ENCODE measurements at regions not wholly inside any gene's neighbourhood (a gene's known extent, or its start where the extent isn't known, plus 50 kb on each side); places are given as distances from the start of the nearest gene placed in this dataset.
"Not testable (repeated sequence)": the region's sequence is repeated elsewhere in the genome, so short reads cannot be mapped to it uniquely, and the experiment has no call there.

DNA sequence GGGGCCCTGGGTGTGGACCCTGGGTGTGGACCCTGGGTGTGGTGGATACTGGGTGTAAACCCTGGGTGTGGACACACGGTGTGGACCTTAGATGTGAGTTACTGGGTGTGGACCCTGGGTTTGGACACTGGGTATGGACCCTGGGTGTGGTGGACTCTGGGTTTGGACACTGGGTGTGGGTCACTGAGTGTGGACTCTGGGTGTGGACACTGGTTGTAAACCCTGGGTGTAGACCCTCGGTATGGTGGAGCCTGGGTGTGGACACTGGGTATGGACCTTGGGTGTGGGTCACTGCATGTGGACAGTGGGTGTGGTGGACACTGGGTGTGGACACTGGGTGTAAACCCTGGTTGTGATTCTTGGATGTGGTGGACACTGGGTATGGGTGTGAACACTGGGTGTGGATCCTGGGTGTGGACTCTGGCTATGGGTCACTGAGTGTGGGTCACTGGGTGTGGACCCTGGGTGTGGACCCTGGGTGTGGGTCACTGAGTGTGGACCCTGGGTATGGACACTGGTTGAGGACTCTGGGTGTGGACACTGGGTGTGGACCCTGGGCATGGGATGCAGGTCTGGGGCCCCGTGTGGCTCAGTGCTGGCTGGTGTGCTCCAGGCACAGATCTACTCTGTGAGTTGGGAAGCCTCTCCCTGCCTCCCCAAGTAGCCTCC is 356.2 kb downstream of the GLRX3 start:
- no peak for DNase-seq

DNA sequence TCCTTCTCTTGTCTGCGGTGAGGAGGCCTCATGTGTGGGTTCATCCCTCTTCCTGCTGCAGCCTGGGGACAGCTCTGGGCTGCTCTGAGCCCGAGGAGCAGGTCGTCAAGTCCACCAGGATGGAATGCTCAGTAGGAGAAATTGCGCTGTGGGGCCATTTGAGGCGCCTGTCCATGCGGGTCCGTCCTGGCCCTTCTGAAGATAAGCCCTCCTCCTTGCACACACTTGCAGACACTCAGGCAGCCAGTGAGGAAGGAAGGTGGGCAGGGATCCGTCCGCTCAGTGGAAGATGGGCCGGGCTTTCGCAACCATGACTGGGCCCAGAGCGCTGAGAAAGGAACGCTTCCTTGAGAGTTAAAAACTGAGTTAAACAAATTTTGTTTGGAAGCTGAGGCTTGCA is 356.8 kb downstream of the GLRX3 start:
- DNase-seq = no peak

DNA sequence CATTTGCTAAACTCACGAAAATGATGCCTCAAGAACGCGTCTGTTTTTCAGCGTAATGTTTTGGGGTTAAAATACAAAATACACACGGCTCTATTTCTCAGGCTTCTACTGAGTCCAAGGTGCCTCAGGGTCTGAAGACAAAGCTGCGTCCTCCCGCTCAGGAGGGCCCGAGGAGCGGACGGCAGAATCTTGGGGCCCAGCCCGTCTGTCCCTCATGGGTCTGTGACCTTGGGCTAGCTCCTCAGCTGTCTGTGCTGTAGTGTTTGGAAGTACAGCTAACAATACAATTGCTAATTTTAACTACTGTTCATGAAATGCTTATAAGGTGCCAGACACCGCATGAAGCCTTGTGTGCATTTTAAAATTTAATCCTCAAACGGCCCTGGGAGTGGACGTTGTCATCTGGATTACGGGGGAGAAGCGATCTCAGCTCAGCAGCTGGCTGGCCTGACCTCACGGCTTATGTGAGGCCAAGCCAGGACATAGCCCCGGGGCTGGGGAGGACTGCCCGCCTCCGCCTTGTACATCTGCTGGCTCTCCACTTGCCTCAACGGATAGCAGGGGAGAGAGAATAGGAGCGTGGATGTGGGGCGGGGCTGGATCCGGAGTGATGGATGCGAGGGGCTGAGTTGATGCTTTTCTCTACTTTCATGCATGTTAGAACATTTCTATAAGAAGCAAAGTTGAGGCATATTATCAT is 357.4 kb downstream of the GLRX3 start:
- DNase-seq = no peak

DNA sequence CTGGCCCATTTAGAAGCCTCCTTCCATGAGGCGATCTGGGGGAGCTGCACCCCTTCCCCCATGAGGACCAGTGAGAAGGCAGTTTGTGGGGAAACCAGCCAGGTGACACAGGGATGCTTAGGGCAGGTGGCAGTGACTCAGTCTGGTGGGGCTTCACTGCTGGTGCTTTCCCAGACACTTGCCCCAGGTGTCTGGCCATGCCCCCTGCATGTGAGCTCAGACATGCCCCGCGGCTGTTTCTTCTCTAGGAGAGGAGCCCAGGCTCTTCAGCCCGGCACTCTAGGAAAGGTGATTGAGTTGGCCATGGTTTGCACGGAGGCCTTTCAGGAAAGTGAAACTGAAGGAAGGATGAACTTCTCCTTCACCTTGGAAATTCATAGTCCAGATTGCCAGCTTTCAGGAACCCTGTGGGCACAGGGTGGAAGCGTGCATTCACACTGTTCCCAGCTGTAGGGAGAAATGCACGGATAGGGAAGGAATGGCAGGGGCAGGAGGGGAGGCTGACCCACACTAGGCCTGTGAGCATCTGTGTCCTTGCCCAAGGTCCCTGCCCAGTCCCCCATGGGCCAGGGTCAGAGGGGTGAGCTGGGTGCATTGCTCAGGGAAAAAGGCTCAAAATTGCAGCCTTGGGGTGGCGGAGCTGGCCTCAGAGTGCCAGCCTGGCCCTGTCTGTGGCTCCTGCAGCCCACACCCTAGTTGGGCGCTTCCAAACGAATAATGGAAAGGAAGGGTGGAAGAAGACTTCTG is 359.1 kb downstream of the GLRX3 start:
- no peak for DNase-seq

DNA sequence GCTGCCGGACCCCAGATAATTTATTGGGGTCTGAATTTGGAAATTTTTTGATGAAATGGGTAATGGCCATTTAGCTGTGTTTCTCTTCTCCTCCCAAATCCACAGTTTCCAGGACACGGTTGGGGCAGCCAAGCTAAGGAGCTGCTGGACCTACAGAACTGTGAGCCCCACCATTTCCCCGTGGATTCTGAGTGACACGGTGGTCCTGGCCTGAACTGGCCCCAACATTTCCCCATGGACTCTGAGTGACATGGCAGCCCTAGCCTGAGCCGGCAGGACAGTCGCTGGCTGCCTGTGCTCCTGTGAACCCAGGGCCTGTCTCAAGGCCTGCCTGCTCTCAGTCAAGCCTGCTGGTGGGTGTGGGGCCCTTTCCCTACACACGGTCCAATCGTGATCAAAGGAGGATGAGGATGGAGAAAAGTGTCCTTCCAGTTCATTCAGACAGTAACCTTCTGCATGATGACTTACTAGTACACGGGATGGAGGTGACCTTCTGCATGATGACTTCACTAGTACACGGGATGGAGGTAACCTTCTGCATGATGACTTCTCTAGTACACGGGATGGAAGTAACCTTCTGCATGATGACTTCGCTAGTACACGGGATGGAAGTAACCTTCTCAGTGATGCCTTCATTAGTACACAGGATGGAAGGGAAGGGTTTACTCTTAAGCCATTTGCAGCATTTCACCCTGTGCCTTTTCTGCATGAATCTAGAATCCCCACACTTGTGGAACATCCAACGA is 359.9 kb downstream of the GLRX3 start:
- no peak for DNase-seq

DNA sequence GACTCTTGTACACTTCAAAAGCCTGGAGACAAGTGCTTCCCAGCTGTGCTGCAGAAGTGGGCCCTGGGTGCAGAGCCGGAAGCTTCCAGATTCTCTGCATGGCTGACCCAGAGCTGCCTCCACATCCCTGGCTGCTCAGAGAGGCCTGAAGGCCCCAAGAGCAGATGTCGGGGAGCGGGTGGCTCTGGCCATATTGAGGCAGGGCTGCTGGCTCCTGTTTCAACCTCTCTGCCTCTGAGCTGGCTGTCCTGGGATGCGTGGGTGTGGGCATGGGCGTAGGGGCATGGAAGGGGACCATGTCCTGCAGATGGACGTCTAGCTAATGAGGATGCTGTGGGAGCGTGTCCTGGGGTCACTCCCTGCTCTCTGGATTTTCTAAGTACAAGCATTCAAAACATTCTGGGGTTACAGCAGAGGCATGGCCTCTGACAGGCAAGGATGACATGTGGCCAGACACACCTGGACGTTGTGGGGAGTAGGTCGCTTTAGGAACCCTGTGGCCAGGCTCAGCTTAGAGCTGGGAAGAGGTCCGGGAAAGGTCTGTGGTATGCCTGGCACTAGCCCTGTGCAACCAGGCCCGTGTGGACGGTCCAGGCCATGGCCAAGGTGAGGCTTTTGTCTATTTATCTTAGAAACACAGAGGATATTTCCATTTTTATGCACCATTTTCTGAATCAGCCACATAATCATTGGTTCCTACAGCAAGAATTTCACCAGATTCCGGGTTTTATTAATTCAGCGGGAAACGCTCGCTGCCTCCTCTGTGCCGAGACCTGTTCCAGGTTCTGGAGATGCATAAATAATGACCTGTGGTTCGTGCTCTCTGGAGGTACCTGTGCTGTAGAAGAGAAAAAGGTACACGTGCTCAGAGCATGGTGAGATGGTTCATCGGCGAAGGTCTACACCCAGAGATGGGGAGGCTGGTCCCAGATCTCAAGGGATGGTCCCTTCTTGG is 361.1 kb downstream of the GLRX3 start:
- no peak for DNase-seq

DNA sequence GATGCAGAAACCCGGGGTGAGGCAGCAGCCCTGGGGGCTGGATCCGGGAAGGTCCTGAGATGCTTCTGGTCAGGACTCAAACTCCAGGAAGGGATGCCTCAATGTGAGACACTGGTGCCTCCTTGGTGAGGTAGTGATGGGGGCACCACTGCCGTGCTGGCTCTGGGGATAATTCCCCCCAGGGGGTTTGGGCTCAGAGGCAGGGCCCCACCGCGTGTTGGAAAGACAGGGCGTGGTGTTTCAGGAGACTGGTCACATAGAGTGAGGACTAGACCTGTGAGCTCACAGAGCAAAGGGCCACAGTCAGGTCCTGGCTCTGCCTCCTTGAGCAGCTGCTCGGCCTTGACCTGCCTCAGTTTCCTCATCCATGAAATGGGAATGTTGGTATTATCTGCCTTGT is 361.9 kb downstream of the GLRX3 start:
- DNase-seq = no peak

DNA sequence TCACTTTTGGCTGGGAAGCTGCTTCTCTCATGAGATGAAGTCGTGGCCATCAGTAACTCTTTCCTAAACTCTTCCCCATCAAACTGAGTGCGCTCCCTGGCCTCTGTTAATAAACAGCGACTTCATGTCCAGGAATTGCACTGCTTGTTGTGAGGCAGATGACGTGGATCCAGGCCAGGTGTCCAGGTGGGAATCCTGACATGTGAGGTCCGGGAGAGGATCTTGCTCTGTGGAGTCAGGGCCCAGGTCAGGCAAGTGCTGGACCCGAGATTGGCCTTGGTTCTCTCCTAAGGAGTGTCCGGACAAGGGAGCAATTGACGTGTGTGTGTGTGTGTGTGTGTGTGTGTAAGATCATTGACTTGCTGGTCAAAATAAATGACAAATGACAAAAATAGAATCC is 362.7 kb downstream of the GLRX3 start:
- DNase-seq = no peak

DNA sequence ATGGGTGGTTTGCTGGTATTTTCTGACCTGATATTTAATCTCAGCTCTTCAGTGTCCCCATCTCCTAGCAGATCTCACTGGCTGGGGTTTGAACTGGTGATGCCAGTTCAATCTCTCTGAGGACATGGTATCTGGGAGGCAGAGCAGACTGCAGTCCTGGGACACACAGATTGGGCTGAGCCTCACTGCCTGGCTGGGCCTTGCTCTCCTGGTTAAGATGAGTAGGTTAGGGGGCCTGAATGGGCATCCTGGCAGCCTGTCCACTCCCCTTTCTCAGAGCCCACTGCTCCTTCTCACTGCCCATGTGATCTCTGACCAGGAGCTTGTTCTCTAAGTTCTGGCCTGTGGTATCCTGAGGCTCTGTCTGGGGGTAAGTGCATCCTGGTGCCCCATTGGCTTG is 363.4 kb downstream of the GLRX3 start:
- no peak for DNase-seq

DNA sequence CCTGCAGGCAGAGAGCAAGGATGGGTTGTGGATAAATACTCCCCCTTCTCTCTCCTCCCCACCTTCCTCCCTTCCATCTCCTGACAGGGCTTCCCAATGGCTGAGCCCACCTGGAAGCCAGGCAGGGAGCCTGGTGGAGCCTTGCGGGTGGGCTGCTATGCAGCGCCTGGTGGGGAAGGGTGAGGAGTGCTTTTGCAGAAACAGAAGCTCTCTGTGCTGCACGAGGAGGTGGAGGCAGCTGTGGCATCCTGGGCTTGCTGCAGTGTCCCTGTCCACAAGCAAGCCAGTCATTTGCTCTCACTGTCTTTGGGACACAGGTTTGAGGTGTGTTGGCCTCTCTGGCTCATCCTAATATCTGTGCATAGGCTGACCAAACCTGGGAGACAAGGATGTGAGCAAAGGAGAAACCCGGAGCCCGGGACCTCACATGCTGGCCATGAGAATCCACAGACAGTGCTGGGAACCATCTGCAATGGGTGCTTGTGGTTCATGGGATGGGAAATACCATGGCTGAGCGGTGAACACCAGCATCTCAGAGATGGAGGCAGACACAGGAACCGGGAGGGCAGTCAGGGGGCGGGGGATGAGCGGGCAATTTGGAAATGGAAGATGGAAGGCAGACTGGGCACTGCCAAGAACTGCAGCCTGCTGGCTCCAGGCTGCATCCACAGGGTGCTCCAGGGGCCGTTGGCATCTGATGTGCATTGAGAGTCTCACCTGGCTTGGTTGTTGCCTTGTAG is 364.2 kb downstream of the GLRX3 start:
- no peak for DNase-seq

DNA sequence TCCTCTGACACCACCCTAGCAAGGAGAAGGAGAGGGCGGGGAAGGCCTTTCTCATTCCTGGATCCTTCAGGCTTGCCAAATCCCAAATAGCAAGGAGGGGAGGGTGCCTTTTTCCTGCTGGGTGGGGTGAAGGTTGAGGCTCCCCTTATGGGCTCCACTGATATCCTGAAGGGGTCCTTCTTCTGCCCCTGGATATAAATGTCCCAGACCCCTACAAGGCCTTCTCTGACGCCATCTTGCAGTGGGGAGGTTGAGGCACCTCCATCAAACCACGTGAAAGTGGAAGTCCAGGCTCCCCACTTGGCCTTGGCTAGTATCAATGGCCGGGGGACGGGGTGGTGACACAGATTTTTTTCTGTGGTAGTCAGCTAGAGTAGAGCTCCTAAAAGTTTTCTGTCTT is 371.3 kb downstream of the GLRX3 start:
- DNase-seq = no peak

DNA sequence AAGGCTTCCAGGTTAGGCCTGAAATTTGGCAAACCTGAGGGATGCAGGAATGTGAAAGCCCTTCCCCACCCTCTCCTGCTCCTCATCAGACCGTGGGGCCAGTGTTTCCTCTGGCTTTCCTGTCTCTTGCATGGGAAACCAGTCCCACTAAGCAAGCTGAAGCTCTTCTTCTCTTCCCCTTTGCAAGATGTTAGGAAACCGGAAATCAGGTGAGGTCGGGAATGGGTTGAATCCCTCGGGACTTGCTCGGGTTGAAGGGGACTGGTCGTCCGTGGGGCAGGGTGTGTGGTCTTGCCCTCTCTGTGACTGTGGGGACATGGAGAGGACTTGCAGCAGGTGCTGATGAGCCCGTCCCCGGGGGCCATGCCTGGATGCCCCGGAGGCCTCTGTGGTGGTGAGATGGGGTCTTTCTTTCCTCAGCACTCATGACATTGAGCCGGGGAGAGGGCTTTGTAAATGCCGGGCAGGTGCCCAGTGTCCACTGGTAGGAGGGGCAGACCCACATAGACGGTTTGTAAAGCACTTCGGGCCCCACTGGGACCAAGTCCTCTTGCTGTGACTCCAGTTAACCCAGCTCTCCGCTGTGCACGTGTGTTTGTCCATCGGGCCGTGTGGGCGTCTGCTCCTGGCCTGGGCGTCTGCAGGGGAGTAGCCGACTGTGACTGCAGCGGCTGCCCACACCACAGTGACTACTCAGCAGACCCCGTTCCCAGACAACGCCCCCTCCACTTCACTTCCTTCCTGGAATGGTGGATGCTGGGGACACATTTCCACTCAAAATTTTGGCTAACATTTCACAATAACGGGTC is 373.9 kb downstream of the GLRX3 start:
- no peak for DNase-seq

DNA sequence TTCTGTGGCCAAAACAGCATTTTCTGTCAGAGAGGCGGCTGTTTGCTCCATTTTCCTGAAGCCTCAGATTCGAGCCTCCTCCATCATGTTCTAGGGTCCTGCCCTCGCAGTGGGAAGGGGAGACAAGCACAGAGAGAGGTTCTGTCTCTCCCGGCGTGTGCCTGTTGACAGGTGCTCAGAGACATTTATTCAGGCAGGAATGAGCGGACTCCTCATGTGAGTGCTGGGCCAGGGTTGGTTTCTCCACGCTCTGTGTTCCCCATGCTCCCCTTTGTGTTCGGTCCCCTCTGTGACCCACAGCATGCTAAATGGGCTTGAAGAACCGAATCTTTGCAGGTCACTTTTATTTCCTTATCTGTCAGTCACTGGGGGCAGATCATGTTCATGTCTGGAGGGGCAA is 374.6 kb downstream of the GLRX3 start:
- DNase-seq = no peak

DNA sequence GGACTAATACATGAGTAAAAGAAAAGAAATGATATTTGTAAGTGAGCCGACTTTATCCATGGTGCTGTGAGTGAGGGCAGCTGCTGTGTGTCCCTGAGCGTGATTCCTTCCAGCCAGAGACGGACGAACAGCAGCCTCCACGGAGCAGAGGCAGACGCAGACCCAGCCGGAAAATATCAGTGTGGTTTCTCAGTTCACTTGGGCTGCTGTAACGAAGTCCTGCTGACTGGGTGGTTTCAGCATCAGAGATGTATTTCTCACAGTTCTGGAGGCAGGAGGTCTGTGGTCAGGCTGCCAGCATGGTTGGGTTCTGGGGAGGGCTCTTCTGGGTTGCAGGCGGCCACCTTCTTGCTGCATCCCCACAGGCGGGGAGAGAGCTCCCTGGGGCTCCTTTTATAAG is 375.6 kb downstream of the GLRX3 start:
- DNase-seq = no peak

DNA sequence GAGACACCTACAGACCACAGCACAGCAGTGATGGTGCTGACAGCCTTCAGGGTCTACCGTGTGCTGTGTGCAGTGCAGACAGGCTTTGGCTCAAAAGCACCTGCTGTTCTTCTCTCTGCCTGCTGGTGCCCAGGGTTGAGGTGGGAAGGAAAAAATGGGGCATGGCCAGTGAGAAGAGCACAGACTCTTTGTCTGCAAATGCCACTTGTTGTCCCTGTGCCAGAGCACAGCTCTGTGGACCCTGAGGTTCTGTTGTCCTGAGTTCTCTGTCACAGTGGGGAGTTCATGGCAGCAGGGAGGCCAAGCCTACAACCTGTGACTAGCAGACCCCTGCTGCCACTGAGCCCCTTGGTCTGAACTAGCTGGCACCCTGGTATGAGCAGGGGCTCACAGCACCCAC is 376.7 kb downstream of the GLRX3 start:
- DNase-seq = no peak

DNA sequence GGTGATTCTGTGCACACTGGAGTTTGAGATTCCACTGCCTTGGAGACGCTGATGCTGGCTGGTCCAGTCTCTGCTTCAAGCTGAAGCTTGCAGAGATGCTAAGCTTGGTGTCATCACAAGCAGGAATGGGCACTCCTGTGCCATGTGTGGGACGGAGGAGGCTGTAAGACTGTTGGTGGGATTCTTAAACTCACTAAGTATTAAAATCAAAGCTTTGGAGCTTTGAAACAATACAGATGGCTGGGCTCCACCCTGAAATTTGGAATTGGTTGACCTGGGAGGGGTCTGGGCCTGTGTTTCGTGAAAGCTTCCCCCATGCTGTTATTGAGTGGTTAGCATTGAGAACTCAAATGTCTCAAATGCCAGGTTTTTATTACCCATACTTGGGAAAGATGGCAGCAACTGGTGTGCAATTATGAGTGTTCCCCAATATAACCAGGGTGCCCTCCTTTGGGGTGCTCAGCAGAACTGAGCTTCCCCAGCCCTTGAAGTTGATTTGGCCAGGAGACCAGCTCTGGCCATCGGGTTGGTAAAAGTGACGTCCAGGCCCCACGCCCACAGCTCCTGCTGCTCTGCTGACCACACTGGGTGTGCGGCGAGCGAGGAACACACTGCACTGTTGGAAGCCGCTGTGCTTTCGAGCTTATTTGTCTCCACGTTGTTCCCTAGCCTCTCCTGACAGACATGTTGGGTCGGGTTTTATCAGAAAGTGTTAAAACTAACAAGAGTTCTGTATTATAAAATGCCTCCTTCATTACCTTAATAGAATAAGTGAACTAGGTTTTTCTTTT is 377.7 kb downstream of the GLRX3 start:
- DNase-seq = no peak

DNA sequence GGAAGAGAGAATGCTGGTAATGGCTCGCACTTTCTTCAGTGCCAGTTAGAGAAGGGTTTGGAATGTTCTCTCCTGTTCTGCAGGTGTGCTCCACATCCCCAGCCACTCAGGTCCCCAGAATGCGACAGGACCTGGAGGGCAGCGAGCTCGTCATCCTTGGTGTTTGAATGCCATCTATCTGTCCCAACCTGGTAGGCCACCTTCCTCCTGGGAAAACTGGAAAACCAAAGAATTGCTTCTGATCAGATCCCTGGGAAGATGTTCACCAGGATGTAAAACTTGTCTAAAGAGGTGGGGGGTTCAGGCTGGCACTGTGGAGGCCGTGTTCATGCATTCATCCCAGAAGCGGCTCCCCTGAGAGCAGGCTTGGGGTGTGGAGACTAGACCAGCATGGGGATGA is 379.5 kb downstream of the GLRX3 start:
- DNase-seq = no peak

DNA sequence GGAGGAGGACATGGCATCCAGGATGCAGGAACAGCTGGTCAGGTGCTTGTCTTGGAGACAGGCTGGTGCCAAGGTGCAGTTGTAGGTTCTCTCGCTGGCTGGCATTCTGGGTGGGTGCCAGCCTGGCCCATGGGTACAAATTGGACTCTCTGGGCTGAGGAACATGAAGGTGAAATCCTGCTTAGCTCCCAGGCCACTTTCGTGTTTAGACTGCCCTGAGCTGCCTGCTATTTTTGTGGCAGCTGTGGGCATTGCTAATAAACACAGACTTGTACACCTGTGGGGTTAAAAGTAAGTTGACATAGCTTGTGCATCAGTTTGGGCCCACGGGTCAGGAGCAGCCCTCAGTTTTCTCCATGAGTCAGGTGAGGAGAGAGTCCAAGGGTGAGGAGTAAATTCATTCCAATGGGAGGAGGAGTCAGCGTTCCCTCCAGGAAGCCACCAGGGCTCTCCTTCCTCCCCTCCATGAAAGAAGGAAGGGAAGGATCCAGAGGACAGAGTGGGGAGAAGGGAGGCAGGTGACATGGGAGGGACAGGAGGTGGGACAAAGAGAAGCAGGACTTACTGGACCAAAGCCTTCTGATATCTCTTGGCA is 380.0 kb downstream of the GLRX3 start:
- DNase-seq = no peak

DNA sequence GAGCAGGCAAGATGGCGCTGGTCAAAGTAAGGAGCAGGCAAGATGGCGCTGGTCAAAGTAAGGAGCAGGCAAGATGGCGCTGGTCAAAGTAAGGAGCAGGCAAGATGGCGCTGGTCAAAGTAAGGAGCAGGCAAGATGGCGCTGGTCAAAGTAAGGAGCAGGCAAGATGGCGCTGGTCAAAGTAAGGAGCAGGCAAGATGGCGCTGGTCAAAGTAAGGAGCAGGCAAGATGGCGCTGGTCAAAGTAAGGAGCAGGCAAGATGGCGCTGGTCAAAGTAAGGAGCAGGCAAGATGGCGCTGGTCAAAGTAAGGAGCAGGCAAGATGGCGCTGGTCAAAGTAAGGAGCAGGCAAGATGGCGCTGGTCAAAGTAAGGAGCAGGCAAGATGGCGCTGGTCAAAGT is 382.7 kb downstream of the GLRX3 start:
- DNase-seq = not testable (repeated sequence)

All from activated CD4-positive, alpha-beta T cell treated with anti-CD3 and anti-CD28 coated beads, Interleukin-2, amount 50 U/mL, for 1 hour (primary cell).